H1 (cell line): ENCODE measurements at regions not wholly inside any gene's neighbourhood (a gene's known extent, or its start where the extent isn't known, plus 50 kb on each side); places are given as distances from the start of the nearest gene placed in this dataset.

Source experiments
- CTCF ChIA-PET: fragments of 300-600 bp; sonication (Branson Sonifier 250); formaldehyde crosslinking; loops from one replicate; lab custom pipeline; 2021; ENCODE audit not compliant: partially characterized antibody; lab: Charles Lee
- POLR2A ChIA-PET: fragments of 300-600 bp; sonication (Branson Sonifier 250); formaldehyde crosslinking; loops from one replicate; lab custom pipeline; 2021; ENCODE audit warnings: inconsistent platforms; ENCODE audit not compliant: partially characterized antibody; lab: Charles Lee
- DNase-seq, 2 experiments: peaks; one replicate each; pipeline versions ENCODE4 v3.0.0 to v3.0.0-alpha.2; 2010 to 2022; ENCODE audit warnings: low spot score in 2 of 2, low read depth in 1 of 2, mixed read lengths in 1 of 2
- FAIRE-seq: peaks from 2 replicates; lab custom pipeline; 2011; peaks lifted over from hg19 to GRCh38; lab: Jason Lieb, UNC
- H2AFZ ChIP-seq: 2 replicates; pipeline ENCODE4 v1.8.1; 2012; ENCODE audit warnings: low read length, inconsistent platforms
- H2AK5ac ChIP-seq: 2 replicates; pipeline ENCODE4 v1.6.1; 2013; ENCODE audit warnings: low read depth, low read length
- H2BK120ac ChIP-seq: replicated peaks from 2 replicates; pipeline ENCODE3; 2013; ENCODE audit warnings: low read depth, low read length, inconsistent platforms
- H2BK12ac ChIP-seq: 2 replicates; pipeline ENCODE4 v1.6.1; 2013; ENCODE audit warnings: low read depth, low read length
- H2BK15ac ChIP-seq: 2 replicates; pipeline ENCODE4 v1.6.1; 2013; ENCODE audit warnings: low read length
- H2BK20ac ChIP-seq: 2 replicates; pipeline ENCODE4 v1.6.1; 2013; ENCODE audit warnings: low read length
- H2BK5ac ChIP-seq: 2 replicates; pipeline ENCODE4 v1.6.1; 2013; ENCODE audit warnings: low read depth, low read length
- H3K14ac ChIP-seq: 2 replicates; pipeline ENCODE4 v1.6.1; 2013; ENCODE audit warnings: inconsistent platforms; ENCODE audit not compliant: insufficient read length
- H3K18ac ChIP-seq: 2 replicates; pipeline ENCODE4 v1.6.1; 2013; ENCODE audit warnings: low read length; ENCODE audit errors: extremely low read depth
- H3K23ac ChIP-seq: 2 replicates; pipeline ENCODE4 v1.6.1; 2013; ENCODE audit warnings: inconsistent platforms; ENCODE audit not compliant: insufficient read length
- H3K23me2 ChIP-seq: 2 replicates; pipeline ENCODE4 v1.6.1; 2013; ENCODE audit warnings: low read depth, low read length
- H3K27ac ChIP-seq: 2 replicates; pipeline ENCODE4 v1.6.1; 2011; ENCODE audit warnings: low read depth, low read length, inconsistent platforms
- H3K27me3 ChIP-seq, 4 experiments: replicated peaks in 1 of 4; 1 replicate in 1 of 4; 2 replicates in 3 of 4; pipeline versions ENCODE4 v1.6.1 to v1.8.1; 2011 to 2013; ENCODE audit warnings: low read length in 3 of 4, mild to moderate bottlenecking in 3 of 4, inconsistent platforms in 2 of 4, mixed read lengths in 2 of 4, moderate library complexity in 1 of 4; ENCODE audit not compliant: control insufficient read depth in 3 of 4, insufficient read depth in 3 of 4; ENCODE audit errors: extremely low read depth in 1 of 4
- H3K36me3 ChIP-seq, 4 experiments: 2 replicates each; pipeline versions ENCODE4 v1.6.1 to v1.8.1; 2011 to 2013; ENCODE audit warnings: mild to moderate bottlenecking in 4 of 4, low read length in 3 of 4, moderate library complexity in 2 of 4, control low read depth in 1 of 4, inconsistent platforms in 1 of 4; ENCODE audit not compliant: insufficient read depth in 4 of 4, control insufficient read depth in 2 of 4
- H3K4ac ChIP-seq: replicated peaks from 2 replicates; pipeline ENCODE3; 2013; ENCODE audit warnings: low read length, low read depth, mixed read lengths, inconsistent platforms; ENCODE audit not compliant: insufficient read length
- H3K4me1 ChIP-seq, 4 experiments: replicated peaks in 1 of 4; 1 replicate in 1 of 4; 2 replicates in 3 of 4; pipeline versions ENCODE4 v1.6.1 to v1.8.1; 2011 to 2013; ENCODE audit warnings: low read length in 3 of 4, inconsistent platforms in 2 of 4, mixed read lengths in 1 of 4; ENCODE audit not compliant: insufficient read depth in 4 of 4, control insufficient read depth in 3 of 4
- H3K4me2 ChIP-seq, 2 experiments: 2 replicates each; pipeline versions ENCODE4 v1.6.1 to v1.8.1; 2011 to 2013; ENCODE audit warnings: low read depth in 2 of 2, low read length in 2 of 2, control low read depth in 1 of 2, inconsistent platforms in 1 of 2, mild to moderate bottlenecking in 1 of 2; ENCODE audit not compliant: insufficient read depth in 1 of 2
- H3K4me3 ChIP-seq, 4 experiments: fragments of 200-600, 300-600 bp in 1 of 4; sonication (generic), shearing (Covaris generic), sonication (Bioruptor Twin) in 1 of 4; 2 replicates each; pipeline versions ENCODE4 v1.5.1 to v1.8.1; 2011 to 2016; ENCODE audit warnings: low read length in 4 of 4, low read depth in 3 of 4, control low read depth in 2 of 4, inconsistent platforms in 2 of 4, mild to moderate bottlenecking in 2 of 4, mixed read lengths in 1 of 4, moderate library complexity in 1 of 4; ENCODE audit not compliant: insufficient read depth in 2 of 4; ENCODE audit errors: extremely low read depth in 1 of 4
- H3K56ac ChIP-seq: replicated peaks from 2 replicates; pipeline ENCODE3; 2013; ENCODE audit warnings: low read depth, mild to moderate bottlenecking, mixed read lengths, low read length, inconsistent platforms; ENCODE audit not compliant: insufficient read length
- H3K79me1 ChIP-seq: 2 replicates; pipeline ENCODE4 v1.6.1; 2013; ENCODE audit warnings: low read depth, low read length, control low read depth
- H3K79me2 ChIP-seq, 2 experiments: 2 replicates each; pipeline versions ENCODE4 v1.6.1 to v1.8.1; 2012 to 2013; ENCODE audit warnings: low read length in 2 of 2, mild to moderate bottlenecking in 2 of 2, inconsistent platforms in 1 of 2; ENCODE audit not compliant: insufficient read depth in 2 of 2, control insufficient read depth in 1 of 2
- H3K9ac ChIP-seq, 4 experiments: replicated peaks in 1 of 4; 1 replicate in 1 of 4; 2 replicates in 3 of 4; pipeline versions ENCODE4 v1.6.1 to v1.8.1; 2011 to 2013; ENCODE audit warnings: low read depth in 3 of 4, low read length in 3 of 4, control low read depth in 2 of 4, mild to moderate bottlenecking in 2 of 4, moderate library complexity in 2 of 4, inconsistent platforms in 1 of 4; ENCODE audit errors: extremely low read depth in 1 of 4
- H3K9me3 ChIP-seq, 2 experiments: 2 replicates each; pipeline versions ENCODE4 v1.6.1 to v1.8.1; 2012 to 2013; ENCODE audit warnings: mild to moderate bottlenecking in 2 of 2, moderate library complexity in 2 of 2, control low read depth in 1 of 2, inconsistent platforms in 1 of 2, low read depth in 1 of 2, low read length in 1 of 2, mixed read lengths in 1 of 2; ENCODE audit not compliant: insufficient read depth in 2 of 2
- H4K20me1 ChIP-seq, 2 experiments: replicated peaks in 1 of 2; 2 replicates each; pipeline versions ENCODE3 to v1.8.1; 2011 to 2013; ENCODE audit warnings: inconsistent platforms in 2 of 2, low read length in 2 of 2, mild to moderate bottlenecking in 1 of 2; ENCODE audit not compliant: insufficient read depth in 2 of 2, control insufficient read depth in 1 of 2
- H4K5ac ChIP-seq: 2 replicates; pipeline ENCODE4 v1.6.1; 2013; ENCODE audit warnings: low read length, low read depth, mixed read lengths, inconsistent platforms; ENCODE audit not compliant: insufficient read length
- H4K8ac ChIP-seq: 2 replicates; pipeline ENCODE4 v1.8.0; 2013; ENCODE audit warnings: mild to moderate bottlenecking, moderate library complexity, low read length, inconsistent platforms; ENCODE audit not compliant: insufficient read depth; ENCODE audit errors: extremely low read depth
- H4K91ac ChIP-seq: replicated peaks from 2 replicates; pipeline ENCODE3; 2013; ENCODE audit warnings: low read length, mixed read lengths, inconsistent platforms; ENCODE audit not compliant: insufficient read length
- BCL11A ChIP-seq, 2 experiments: IDR thresholded peaks; one replicate each; pipeline ENCODE4 v1.6.1; 2011; ENCODE audit warnings: low read depth in 2 of 2, low read length in 2 of 2, mild to moderate bottlenecking in 2 of 2
- GTF2F1 ChIP-seq: IDR thresholded peaks from 2 replicates; pipeline ENCODE4 v1.6.1; 2012; ENCODE audit warnings: low read depth, low read length, improper control_type of control experiment, borderline replicate concordance
- HDAC6 ChIP-seq: IDR thresholded peaks from one replicate; pipeline ENCODE4 v1.7.1; 2012; ENCODE audit warnings: low read depth, mild to moderate bottlenecking, inconsistent platforms, low read length, moderate library complexity
- WGBS, 2 experiments: shearing (Covaris generic) in 1 of 2; methylation state at CpG; one replicate each; pipeline versions ENCODE4 v1.1.6 to v1.1.7; 2013 to 2015; ENCODE audit warnings: low lambda C conversion rate in 2 of 2, mixed read lengths in 2 of 2, inconsistent platforms in 1 of 2, low coverage in 1 of 2, missing lambda C conversion rate in 1 of 2; ENCODE audit not compliant: insufficient replicate concordance in 2 of 2, insufficient coverage in 1 of 2, insufficient read length in 1 of 2; ENCODE audit errors: extremely low coverage in 1 of 2, missing lambda C conversion rate in 1 of 2; 5-methylcytosine and 5-hydroxymethylcytosine counted together

DNA sequence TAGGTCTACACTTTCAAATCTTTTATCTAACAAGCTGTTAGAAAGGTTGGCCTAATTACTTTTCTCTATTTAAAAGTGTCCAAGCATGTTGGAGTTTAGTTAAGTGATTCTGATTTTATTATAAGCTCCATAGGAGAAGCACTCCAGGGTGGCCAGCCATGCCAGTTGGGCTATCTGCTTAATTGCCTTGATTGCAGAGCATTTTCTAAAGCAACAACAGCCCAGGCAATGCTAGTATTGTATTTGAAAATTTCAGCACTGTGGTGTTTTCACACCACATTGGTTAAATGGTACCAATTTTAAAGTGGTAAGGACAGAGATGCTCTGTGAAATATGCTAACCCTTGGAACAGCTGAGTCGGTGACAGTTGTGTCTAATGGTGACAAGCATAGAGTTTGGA lies 510.5 kb upstream of the CDH8 start:
- no peak overlapping the region for H3K9ac ChIP-seq

More for the DNA sequence above, 510.5 kb upstream of the CDH8 start:
- Histone ChIP-seq H3K14ac (no peak overlapping the region), H3K18ac (no peak overlapping the region), H2AK5ac (no peak overlapping the region), H4K5ac (no peak overlapping the region), H2BK15ac (no peak overlapping the region), H3K56ac (no peak overlapping the region), H3K79me2 (no peaks in the 10 kb centered on the region), H3K23ac (no peak overlapping the region), H4K20me1 (no peaks in the 10 kb centered on the region), H3K4me1 (peaks cover 0 to 5% (median 0%) of the 10 kb centered on the region in 4 experiments; a peak in 1 of 7 replicates), H4K91ac (no peak overlapping the region), H4K8ac (no peak overlapping the region), H3K79me1 (no peaks in the 10 kb centered on the region), H3K27ac (no peak overlapping the region), H3K36me3 (no peaks in the 10 kb centered on the region), H3K4me3 (no peak overlapping the region), H2BK12ac (no peak overlapping the region), H2BK5ac (no peak overlapping the region), H3K9me3 (no peaks in the 10 kb centered on the region), H3K4me2 (no peak overlapping the region), H3K23me2 (no peaks in the 10 kb centered on the region; the same call in 1 of the 2 replicates), H3K27me3 (no peaks in the 10 kb centered on the region), H2BK120ac (no peak overlapping the region), H3K4ac (no peak overlapping the region), H2AFZ (no peak overlapping the region), H2BK20ac (no peak overlapping the region)
- WGBS, 2 experiments: 100% methylated on average over 1 of the region's 1 CpG; no CpG with 5 or more reads in 1 of the 2 experiments
- DNase-seq (no peak), FAIRE-seq (no peak)
- TF ChIP-seq GTF2F1 (no peak), BCL11A (IDR thresholded peaks at IDR 0.05; ENCODE audit: low read depth in 2 of 2, low read length in 2 of 2) (no peak), HDAC6 (no peak)
- CTCF ChIA-PET: interaction anchor here (0.5 to 5.2 kb wide), 5 partner anchors 12 to 494 kb away, joined by 3 to 36 read pairs (median 4); no protein-coding TSS in a partner anchor
- POLR2A ChIA-PET: no interaction called here
